ENCODE measurements at regions not wholly inside any gene's neighbourhood (a gene's known extent, or its start where the extent isn't known, plus 50 kb on each side); places are given as distances from the start of the nearest gene placed in this dataset.

DNA sequence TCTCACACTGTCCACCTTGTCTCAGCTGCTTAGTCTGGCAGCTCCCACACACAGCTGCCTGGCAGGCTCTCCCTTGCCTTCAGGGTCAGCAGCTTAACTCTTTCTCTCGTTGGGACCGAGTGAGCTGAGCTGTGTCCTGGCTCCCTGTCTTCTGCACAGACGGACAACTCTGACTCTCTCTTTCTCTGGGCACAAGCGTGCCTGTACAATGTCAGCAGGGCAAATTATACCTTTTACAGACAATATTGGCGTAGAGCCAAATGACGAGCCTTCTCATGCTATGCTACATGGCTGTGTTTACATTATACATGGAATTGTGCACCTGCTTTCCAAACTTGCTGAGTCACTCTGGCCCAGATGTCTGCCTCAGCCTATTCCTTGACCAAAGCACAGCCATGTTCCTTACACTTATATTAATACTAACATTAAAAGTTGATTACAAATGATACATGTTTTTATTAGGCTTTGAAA is 188.6 kb downstream of the CYLC2 start:
- no peaks in the 10 kb centered on the region for H3K79me2 ChIP-seq (ENCODE audit: insufficient read depth, low read length)
- H3K4me2 ChIP-seq (ENCODE audit: low read length) = no peak overlapping the region
- no peaks in the 10 kb centered on the region for H3K36me3 ChIP-seq (ENCODE audit: control insufficient read depth in 1 of 2, insufficient read depth in 2 of 2, low read length in 2 of 2)
- ATAC-seq (no peak), DNase-seq (ENCODE audit: low read depth, low spot score) (no peak)
- H3K27me3 ChIP-seq (ENCODE audit: insufficient read depth, low read length) = no peaks in the 10 kb centered on the region
- RAD21 ChIA-PET (ENCODE audit: low non-redundant PET in 1 of 2, low total read pairs in 2 of 2, uncharacterized antibody in 2 of 2, unreplicated experiment in 2 of 2) = no interaction called here
- POLR2A ChIA-PET = no interaction called here
- H3K4me3 ChIP-seq (replicated peaks in 1 of 2; ENCODE audit: low read depth in 1 of 2, low read length in 2 of 2) = no peak overlapping the region
- H3K9me2 ChIP-seq (ENCODE audit: insufficient read depth) = no peaks in the 10 kb centered on the region
- peaks cover under 1 to 8% of the 10 kb centered on the region in 2 experiments; a peak in 2 of 4 replicates for H3K9me3 ChIP-seq (ENCODE audit: control insufficient read depth in 1 of 2, insufficient read depth in 1 of 2, low read depth in 1 of 2, low read length in 2 of 2)
- no peak overlapping the region for H2AFZ ChIP-seq (ENCODE audit: low read depth, low read length, poor library complexity, severe bottlenecking)
- intact Hi-C loops (cut with micrococcal nuclease) = no loop called here
- BruUV-seq (replicated peaks) = no TSS peak
- TF ChIP-seq CBX3 (IDR thresholded peaks at IDR 0.05; ENCODE audit: low read depth) = no peak
- no peak for TF ChIP-seq JUND (IDR thresholded peaks at IDR 0.05)
- TF ChIP-seq TCF7L2 (IDR thresholded peaks at IDR 0.05; ENCODE audit: borderline replicate concordance, extremely low read depth, insufficient read depth, insufficient read length) = no peak
- TF ChIP-seq EZH2 (IDR thresholded peaks at IDR 0.05) = no peak
- no peak for TF ChIP-seq EZH2phosphoT487 (IDR thresholded peaks at IDR 0.05; ENCODE audit: borderline replicate concordance)
- TF ChIP-seq, protein P1, sequence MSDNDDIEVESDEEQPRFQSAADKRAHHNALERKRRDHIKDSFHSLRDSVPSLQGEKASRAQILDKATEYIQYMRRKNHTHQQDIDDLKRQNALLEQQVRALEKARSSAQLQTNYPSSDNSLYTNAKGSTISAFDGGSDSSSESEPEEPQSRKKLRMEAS (IDR thresholded peaks at IDR 0.05) = no peak
- no peak for TF ChIP-seq FOSL1 (IDR thresholded peaks at IDR 0.05; ENCODE audit: low read depth)
- TF ChIP-seq ZFX (IDR thresholded peaks at IDR 0.05) = no peak
- TF ChIP-seq POLR2AphosphoS5 (IDR thresholded peaks at IDR 0.05; ENCODE audit: low read depth, low read length) = no peak
- TF ChIP-seq ELF1 (IDR thresholded peaks at IDR 0.05; ENCODE audit: borderline replicate concordance, low read depth) = no peak
- no peak for TF ChIP-seq SP1 (IDR thresholded peaks at IDR 0.05; ENCODE audit: low read depth)
- TF ChIP-seq, protein P2, sequence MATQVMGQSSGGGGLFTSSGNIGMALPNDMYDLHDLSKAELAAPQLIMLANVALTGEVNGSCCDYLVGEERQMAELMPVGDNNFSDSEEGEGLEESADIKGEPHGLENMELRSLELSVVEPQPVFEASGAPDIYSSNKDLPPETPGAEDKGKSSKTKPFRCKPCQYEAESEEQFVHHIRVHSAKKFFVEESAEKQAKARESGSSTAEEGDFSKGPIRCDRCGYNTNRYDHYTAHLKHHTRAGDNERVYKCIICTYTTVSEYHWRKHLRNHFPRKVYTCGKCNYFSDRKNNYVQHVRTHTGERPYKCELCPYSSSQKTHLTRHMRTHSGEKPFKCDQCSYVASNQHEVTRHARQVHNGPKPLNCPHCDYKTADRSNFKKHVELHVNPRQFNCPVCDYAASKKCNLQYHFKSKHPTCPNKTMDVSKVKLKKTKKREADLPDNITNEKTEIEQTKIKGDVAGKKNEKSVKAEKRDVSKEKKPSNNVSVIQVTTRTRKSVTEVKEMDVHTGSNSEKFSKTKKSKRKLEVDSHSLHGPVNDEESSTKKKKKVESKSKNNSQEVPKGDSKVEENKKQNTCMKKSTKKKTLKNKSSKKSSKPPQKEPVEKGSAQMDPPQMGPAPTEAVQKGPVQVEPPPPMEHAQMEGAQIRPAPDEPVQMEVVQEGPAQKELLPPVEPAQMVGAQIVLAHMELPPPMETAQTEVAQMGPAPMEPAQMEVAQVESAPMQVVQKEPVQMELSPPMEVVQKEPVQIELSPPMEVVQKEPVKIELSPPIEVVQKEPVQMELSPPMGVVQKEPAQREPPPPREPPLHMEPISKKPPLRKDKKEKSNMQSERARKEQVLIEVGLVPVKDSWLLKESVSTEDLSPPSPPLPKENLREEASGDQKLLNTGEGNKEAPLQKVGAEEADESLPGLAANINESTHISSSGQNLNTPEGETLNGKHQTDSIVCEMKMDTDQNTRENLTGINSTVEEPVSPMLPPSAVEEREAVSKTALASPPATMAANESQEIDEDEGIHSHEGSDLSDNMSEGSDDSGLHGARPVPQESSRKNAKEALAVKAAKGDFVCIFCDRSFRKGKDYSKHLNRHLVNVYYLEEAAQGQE (IDR thresholded peaks at IDR 0.05; ENCODE audit: low read depth) = no peak
- no peak for TF ChIP-seq SIN3A (IDR thresholded peaks at IDR 0.05; ENCODE audit: low read depth)
- no peaks in the 10 kb centered on the region for H3K4me1 ChIP-seq (ENCODE audit: control insufficient read depth in 1 of 2, insufficient read depth in 2 of 2, low read length in 2 of 2)
- no peak overlapping the region for H3K9ac ChIP-seq (ENCODE audit: low read length)
- CTCF ChIA-PET = no interaction called here
- no peak overlapping the region for H3K27ac ChIP-seq (ENCODE audit: low read depth, low read length)
- H4K20me1 ChIP-seq (ENCODE audit: insufficient read depth) = no peaks in the 10 kb centered on the region
